HG03442 (cell line): ENCODE measurements at regions not wholly inside any gene's neighbourhood (a gene's known extent, or its start where the extent isn't known, plus 50 kb on each side); places are given as distances from the start of the nearest gene placed in this dataset.

Experiments
- ATAC-seq: cut with Tn5 transposase; IDR thresholded peaks from one replicate; pipeline ENCODE4 v1.9.1; 2021; ENCODE audit warnings: mild to moderate bottlenecking, moderate library complexity; ENCODE audit not compliant: unreplicated experiment

DNA sequence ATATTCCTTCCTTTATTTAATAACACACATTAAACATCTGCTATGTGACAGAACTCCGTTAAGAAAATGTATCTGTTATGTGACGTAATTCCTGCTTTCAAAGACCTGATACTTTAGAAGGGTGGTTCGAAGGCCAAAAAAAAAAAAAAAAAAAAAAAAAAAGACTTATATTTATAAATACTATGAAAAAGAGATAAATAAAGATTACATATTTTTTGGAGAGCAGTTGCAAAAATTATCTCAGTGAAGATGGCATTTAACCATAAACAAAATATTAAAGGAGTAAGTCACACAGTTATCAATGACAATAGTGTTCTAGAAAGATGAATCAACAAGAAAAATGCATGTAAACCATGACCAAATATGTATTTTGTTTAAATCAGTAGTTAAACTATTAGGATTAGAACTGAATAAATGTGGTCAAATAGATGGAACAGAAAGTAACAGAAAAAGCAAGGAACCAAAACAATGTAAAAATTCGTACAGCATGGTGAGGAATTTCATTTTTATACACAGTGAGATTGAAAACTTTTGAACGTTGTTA, 612.3 kb upstream of the SLITRK5 start:
- no peak for ATAC-seq

DNA sequence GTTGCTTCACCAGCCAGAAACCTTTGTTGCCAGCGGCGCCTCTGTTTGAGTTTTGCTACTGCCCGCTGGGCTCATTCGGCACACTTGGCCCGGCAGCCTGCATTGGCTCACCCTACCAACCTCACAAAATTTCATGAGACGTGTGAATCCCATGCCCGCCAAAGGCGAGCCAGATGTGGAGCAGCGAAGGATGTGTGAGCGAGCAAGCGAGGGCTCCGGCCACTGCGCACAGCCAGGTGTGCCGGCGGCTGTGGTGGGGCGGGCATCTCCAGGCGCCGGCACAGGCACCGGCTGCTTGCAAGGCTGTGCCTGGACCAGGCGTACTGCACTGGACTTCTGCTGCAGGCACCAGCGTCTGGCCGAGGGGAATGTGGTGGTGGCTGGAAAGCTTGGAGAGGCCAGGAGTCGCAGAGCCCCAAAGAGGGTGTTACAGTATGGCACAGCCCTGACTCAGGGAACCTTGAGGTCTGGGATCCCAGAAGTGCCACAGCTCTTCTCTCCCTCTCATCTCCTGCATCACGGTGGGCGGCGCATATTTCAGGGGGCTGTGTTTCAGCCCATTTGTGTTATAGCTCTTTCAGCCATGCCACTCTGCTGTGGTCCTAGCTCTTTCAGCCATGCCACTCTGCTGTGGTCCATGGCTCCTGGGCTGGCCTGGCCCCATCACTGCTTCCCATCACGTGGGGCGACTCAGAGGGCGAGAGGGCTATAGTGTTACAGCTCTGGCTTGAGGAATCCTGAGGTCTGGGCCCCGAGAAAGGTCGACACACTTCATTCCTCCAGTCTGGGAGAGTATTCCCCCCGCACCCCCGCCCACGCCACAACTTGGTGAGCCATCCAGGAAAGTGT, 592.0 kb upstream of the SLITRK5 start:
- no peak for ATAC-seq

DNA sequence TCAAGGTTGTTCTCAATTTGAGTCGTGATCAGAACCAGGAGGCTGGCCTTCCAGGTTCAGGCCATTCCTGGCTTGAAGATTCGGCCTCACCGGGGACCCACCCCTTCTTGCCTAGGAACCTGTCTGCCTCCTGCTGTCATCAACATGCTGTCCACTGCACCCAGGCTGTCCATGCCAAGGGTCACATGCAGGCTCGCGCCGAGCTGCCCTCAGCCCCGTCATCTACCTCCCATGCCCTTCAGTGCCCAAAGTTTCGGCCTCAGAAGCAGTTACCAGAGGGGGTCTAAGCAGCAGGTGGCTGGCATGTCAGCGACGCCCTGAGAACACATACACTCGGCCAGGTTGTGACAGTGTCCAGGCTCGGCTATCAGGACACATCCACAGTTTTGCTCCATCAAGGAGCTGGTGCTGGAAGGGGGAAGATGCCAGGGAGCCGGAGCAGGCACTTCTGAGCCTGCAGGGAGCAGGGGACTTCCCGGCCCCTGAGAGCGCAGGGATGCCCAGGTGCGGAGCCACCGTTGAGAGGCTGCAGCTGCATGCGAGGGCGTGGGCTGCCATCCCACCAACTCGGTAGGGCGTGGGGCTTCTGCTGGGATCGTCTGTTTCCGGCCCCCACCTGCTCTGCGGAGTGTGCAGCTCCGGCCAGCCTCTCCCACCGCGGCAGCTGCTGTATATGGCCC, 590.9 kb upstream of the SLITRK5 start:
- no peak for ATAC-seq

DNA sequence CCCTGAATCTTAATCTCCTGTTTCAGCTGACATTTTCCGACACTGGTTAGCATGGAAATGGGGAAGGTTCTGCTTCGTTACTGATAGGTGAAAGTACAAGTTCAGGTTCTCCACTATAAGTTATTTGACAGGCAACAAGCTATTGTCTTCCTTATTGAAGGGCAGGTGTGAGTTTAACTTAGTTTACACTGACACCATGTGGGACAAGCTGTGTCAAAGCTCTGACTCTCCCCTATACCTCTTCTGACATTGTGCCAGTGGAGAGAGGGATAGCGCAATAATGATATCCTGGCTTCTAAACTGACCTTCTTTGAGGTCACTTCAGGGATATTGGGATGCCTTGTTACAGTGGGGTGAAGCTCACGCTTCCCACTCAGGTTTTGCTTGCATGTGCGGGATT, 587.0 kb upstream of the SLITRK5 start:
- ATAC-seq: no peak

DNA sequence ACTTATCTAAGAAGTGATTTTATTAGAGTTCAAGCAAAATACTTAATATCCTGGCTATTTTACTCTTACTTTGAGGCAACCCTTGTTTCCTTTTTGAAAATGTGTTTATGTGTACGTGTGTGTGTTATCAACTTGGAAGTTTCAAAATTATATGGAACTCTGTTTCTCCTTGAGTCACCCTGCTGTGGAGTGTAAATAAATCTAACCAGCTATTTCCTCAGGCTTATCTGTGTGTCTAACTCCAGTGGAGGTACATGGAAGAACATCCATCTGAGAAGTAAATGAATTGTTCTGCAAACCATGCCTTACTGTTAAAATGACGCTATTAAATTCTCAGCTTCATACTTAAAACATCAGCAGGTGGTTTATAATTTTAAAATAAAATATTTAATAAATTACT, 583.4 kb upstream of the SLITRK5 start:
- ATAC-seq: no peak

DNA sequence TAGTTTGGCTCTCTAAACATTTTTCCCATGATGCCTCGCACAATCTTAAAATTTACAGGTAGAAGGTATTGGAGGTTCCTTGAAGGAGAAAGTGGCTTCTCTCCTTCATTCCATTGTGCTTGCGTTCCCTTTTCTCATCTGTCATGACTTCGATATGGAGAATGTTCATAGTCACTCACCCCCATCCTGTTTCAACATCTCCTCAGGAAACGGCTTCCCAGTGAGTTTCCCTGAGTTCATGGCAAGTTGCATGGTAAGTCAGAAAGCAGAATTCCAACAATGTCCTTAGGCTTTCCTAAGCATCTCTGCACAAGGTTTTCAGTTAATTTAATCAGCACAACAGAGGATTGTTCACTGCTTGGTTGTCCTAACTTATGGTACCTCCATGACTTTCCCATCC, 581.8 kb upstream of the SLITRK5 start:
- no peak for ATAC-seq

DNA sequence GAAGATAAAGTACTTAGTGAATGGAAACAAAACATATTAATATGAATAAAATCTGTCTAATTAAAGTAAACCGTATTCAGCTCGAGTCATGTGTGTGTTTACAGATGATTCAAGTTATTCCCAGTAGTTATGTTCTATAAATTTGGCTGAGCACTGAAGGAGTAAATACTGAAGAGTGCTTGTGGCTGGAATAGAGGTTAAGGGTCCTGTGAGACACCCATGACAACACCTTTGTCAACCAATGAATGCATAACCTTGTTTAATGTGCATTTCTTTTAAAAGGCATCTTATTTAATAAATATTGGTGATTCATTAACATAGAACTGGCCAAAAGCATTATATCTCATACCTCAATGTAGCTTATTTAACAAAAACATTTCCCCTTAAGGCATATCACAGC, 577.8 kb upstream of the SLITRK5 start:
- no peak for ATAC-seq

DNA sequence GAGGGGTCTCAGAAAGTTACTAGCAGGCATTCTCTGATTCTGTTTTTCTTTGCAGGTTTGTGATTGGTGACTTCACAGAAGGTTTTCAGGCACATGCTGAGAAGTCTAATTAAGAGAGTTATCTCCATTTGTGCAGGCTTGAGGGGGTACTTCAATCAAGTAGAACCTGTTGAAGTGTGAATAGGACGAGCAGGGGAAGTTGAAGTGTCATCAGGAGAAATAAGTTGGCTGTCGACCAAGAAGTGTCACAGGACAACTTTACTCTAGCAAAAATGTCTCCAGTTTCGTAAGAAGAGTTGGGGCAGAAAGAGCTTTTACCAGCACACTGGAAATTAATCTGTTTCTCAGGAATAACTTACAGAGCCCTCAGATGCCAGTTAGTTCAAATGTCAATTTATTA, 576.5 kb upstream of the SLITRK5 start:
- ATAC-seq: no peak

DNA sequence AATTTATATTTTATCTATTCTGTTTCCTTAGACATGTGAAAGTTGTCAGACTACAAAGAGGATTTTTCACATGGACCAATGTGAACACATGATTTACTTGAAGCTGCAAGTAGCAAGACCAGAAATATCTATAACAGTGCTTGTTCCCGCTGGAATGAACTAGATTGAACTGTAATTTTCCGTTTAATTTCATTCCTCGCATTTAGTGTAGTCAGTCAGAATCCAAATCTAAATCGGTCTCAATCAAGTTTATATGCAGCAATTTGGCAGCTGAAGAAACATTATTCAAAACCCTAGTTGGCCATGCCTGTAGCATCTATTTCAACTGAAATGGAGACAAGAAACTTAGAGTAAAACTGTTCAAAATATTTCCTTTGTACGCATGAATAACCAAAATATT, 570.7 kb upstream of the SLITRK5 start:
- ATAC-seq: no peak

DNA sequence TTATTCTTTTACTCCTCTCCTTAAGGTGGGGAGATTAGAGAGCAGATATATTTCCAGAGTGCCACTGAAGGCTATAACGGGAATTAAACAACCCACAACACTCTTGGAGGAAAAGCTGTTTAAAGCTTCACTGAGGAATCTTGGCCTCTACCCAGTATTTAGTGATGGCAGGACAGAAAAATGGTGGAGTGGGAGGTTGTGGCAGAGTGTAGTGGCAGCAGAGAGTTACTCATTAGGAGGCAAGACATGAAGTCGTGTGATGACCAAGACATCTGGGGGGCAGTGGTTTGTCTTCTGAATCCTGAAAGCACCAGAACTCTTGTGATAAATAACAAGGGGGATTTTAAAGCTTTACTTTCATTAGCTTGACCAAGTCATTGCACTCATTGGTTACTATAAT, 563.5 kb upstream of the SLITRK5 start:
- no peak for ATAC-seq

DNA sequence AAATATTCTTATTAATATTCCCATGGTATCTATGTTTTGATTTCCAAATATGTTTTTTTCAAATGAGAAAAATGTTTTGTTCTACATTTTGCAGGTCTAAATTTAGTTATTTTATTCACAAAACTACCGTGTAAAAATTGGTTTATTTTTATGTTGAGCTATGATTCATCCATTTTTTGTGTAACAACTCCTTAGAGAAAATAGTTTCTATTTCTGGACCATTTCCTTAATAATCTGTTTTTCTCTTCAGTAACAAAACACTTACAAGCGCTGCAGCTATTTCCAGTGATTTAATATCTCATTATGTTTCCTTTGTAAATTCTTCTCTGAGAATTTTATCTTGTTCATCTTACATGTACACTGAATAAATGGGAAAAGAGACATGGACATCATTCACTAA, 550.7 kb upstream of the SLITRK5 start:
- no peak for ATAC-seq

DNA sequence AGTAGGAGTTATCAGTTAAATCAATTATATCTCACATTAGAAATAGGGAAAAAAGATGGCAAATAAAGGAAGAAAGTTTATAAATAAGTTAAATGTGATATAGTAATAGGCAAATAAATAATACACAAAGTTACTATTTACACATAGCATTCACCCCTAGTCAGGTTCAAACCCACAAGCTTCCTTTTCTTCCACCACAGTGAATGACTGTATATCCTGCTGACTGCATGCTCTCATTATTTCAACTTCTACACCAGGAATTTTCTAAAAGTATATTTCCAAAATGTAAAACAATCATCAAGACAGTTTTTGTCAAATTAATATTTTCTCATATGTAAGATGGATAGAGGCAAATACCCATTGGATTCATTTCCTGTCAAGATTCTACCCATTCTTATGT, 548.6 kb upstream of the SLITRK5 start:
- ATAC-seq: no peak

DNA sequence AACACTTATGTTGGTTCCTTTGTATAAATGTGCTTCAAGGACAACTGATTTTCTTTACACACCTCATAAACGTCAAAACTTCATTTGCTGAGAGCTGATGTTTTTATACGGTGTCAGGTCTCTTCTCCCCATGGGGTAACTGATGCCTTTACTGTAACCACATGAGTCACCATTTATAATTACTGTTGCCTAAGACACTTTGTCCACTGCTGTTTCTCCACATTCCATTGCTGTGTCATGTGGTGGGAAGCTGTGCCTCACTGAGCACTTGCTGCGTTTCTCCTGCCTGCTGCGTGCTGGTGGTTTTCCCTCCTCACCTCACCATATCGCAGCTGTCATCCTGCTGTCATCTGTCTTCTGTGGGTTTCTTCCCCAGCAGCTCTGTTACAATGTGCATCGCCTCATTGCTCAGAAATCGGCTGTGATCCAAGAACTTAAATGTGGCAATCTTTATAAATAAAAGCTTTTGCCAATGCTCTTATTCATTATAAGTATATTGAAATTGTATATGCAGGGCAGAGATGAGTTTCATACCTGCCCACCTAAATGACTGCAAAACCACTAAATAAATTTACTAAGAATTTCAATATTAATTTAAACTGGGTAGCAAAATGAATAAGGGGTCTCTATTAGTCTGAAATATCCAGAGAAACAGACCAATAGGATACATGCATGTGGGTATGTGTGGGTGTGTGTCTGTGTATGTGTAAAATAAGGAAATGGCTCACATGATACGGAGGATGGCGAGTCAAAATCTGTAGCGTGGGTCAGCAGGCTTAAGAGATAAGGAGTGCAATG, 547.0 kb upstream of the SLITRK5 start:
- ATAC-seq: no peak

DNA sequence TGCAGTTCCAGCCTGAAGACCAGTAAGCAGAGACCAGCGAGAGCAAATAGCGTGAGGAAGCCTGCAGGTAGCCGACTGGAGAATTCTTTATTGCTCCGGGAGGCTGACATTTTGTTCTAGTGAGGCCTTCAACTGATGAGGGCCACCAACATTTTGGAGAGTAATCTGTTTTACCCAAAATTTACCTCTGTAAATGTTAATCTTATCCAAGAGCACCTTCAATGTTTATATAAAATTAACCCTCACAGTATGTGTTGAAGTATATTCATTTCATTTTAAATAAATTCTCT, 546.4 kb upstream of the SLITRK5 start:
- no peak for ATAC-seq

DNA sequence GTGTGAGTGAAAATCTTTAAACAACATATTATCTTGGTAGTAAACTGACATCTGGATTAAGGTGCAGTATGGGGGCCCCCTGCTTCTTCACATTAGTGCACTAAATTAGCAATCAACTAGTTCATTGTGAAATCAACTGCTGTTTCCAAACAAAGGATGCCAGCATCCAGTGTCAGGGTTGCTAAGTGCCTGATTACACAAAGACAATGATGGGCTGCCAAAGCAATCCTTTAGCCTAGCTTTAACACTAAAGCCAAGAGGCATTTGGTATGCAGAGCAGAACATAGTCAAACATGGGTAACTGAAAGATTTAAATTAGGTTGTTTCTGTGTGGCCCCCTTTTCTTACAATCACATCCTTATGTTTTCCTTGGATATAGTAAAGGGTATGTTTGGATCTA, 543.1 kb upstream of the SLITRK5 start:
- ATAC-seq: no peak

DNA sequence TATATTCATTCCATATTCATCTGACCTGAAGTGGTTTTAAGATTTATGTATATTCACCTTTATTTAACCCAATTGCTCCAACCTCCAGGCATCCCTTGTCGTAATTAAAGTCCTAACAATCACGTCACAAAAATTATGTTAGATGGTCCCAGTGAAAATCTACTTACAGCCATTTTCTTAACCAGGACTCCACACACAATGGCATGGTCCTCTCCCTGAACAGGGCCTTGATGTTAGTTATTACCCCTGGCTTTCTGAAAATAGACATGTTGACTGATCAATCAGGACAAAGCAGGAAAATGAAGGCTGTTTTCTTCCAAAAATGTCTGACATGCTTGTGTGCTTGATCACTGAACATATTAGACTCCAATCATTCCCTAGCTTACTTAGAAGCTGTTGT, 542.7 kb upstream of the SLITRK5 start:
- no peak for ATAC-seq

DNA sequence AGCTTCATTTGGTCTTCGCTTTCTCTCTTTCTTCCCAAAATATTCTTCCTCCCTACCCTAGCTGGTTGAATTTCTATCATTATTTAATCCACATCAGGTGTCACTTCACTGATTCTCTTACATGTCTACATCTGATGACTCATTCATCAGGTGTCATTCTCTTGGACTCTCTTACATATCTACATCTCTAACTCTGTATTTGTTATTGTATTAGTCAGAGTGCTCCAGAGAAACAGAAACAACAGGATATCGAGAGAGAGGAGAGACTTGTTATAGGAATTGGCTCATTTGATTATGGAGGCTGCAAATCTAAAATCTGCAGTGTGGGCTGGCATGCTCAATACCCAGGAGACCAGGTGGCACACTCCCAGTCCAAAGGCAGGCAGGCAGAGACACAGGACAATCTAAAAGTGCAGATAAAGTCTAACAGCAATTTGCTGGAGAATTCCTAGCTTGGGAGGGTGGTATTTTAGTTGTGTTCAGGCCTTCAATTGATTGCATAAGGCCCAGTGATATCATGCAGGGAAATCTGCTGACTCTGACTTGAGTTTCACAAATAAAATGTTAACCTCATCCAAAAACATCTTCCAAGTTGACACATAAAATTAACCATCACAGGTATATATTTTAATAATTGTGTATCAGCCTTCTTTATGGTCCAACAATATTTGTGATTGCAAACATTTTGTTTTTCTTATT, 541.4 kb upstream of the SLITRK5 start:
- ATAC-seq: no peak

DNA sequence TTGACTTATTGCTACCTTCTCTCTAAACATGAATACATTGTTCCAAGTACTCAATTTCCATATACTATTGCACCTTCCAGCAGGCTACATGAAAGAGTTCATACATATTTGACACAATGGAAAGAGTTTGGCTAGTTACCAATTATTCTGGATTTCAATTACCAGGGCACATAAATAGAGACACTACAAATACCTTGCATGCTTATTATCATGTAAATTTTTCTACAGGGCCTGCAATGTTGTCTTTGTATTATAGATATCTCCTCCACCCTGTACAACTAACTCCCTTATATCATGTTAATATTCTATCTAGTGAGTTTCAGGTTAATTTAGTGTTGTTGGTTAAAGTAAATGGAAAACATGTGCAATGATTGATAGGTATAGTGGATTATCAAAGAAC, 540.7 kb upstream of the SLITRK5 start:
- no peak for ATAC-seq

DNA sequence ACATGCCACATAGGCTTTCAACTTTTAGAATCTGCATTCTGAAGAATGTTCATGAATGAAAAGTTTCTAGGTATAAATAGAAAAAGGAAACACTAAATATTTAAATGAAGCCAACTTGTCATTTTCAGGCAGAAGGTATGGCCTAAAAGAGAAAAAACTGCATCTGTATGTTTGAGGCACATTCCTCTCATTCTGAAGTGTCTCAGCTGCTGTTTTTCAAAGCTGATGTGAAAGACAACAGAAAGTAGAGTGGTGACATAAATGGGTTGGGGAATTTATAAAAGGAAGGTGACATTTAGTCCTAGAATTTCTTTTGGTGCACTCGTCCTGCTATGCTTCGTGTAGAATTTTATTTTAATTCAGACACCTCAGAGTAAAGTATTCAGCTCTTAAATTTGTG, 539.6 kb upstream of the SLITRK5 start:
- ATAC-seq: no peak

DNA sequence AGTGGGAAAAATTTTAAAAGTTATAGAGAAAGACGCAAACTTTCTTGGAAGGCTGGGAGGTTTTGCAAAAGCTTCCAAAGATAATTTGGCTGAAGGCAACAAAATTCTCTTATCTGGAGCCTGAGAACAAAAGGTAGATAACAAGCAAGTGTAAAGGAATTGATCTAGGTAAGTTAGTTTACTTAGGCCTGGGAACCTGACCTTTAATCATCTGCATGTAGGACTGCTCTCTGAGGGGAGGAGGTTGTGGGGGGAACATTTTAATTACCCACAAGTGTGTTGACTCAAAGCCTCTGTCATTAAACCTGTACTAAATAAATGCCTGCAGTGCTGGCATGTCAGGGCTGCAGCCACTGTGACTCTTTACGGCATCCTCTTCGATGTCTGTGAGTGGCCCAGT, 532.3 kb upstream of the SLITRK5 start:
- no peak for ATAC-seq

DNA sequence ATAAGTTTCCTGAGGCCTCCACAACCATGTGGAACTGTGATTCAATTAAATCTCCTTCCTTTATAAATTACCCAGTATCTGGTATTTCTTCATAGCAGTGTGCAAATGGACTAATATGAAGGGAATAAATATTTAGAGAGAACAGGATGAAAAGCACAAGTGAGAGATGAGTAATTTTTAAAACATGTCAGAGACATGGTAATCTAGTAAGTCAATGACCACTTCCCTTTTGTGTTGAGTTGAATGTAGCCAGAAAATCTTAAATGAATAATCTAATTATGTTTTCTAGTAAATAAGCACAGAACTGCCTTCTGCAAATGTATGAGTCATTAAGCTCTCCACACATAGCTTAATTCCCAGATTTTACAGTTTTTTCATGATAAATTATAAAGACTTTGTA, 524.1 kb upstream of the SLITRK5 start:
- ATAC-seq: no peak
